ENCODE measurements at regions not wholly inside any gene's neighbourhood (a gene's known extent, or its start where the extent isn't known, plus 50 kb on each side); places are given as distances from the start of the nearest gene placed in this dataset.
"Not testable (repeated sequence)": the region's sequence is repeated elsewhere in the genome, so short reads cannot be mapped to it uniquely, and the experiment has no call there.

DNA sequence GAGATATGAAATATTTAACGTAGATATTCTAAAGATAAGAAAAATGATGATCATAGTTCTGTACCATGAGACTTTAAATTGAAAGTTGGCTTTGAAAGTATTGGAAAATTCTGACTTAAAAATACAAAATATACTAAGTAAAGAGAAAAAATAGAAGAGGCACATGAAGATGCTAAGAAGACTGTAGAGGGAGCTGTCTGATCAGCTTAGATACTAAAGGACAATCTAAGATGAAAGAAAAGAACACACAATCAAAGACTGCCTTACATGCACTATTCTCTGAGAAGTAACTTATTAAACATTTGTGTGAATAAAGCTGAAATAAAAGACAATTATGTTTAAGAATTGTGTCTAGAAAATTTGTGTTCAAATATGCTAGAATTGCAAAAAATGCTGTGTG, 55.1 kb downstream of the RBMXL2 start:
- no peak for DNase-seq (ENCODE audit: insufficient read length, low spot score, missing footprints)
- Histone ChIP-seq H3K79me2 (ENCODE audit: insufficient read depth, low read length) (no peaks in the 10 kb centered on the region), H3K4me3 (ENCODE audit: insufficient read depth, low read length) (no peak overlapping the region), H3K9me3 (ENCODE audit: low read depth, low read length) (no peaks in the 10 kb centered on the region), H3K36me3 (ENCODE audit: insufficient read depth, low read length) (no peaks in the 10 kb centered on the region), H2AFZ (ENCODE audit: low read length) (no peak overlapping the region), H3K27ac (ENCODE audit: low read depth, low read length) (no peak overlapping the region), H3K4me1 (ENCODE audit: insufficient read depth, low read length) (no peaks in the 10 kb centered on the region), H3K27me3 (ENCODE audit: insufficient read depth, low read length) (no peaks in the 10 kb centered on the region), H4K20me1 (ENCODE audit: insufficient read depth, low read length) (no peaks in the 10 kb centered on the region), H3K4me2 (ENCODE audit: insufficient read depth, low read length) (no peak overlapping the region)
- TF ChIP-seq, protein P1, sequence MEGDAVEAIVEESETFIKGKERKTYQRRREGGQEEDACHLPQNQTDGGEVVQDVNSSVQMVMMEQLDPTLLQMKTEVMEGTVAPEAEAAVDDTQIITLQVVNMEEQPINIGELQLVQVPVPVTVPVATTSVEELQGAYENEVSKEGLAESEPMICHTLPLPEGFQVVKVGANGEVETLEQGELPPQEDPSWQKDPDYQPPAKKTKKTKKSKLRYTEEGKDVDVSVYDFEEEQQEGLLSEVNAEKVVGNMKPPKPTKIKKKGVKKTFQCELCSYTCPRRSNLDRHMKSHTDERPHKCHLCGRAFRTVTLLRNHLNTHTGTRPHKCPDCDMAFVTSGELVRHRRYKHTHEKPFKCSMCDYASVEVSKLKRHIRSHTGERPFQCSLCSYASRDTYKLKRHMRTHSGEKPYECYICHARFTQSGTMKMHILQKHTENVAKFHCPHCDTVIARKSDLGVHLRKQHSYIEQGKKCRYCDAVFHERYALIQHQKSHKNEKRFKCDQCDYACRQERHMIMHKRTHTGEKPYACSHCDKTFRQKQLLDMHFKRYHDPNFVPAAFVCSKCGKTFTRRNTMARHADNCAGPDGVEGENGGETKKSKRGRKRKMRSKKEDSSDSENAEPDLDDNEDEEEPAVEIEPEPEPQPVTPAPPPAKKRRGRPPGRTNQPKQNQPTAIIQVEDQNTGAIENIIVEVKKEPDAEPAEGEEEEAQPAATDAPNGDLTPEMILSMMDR (IDR thresholded peaks at IDR 0.05; ENCODE audit: extremely low read depth, low read depth, low read length): peak; percentile 20

DNA sequence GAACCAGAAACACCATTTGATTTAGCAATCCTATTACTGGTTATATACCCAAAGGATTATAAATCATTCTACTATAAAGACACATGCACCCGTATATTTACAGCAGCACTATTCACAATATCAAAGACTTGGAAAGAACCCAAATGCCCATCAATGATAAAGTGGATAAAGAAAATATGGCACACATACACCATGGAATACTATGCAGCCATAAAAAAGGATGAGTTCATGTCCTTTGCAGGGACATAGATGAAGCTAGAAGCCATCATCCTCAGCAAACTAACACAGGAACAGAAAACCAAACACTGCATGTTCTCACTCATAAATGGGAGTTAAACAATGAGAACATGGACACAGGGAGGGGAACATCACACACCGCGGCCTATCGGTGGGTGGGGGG, 61.3 kb downstream of the RBMXL2 start:
- not testable (repeated sequence) for H3K9me3 ChIP-seq (ENCODE audit: low read depth, low read length); DNase-seq (ENCODE audit: insufficient read length, low spot score, missing footprints); H3K27me3 ChIP-seq (ENCODE audit: insufficient read depth, low read length); H4K20me1 ChIP-seq (ENCODE audit: insufficient read depth, low read length); H2AFZ ChIP-seq (ENCODE audit: low read length); H3K36me3 ChIP-seq (ENCODE audit: insufficient read depth, low read length); H3K27ac ChIP-seq (ENCODE audit: low read depth, low read length); H3K4me2 ChIP-seq (ENCODE audit: insufficient read depth, low read length); H3K4me3 ChIP-seq (ENCODE audit: insufficient read depth, low read length); H3K79me2 ChIP-seq (ENCODE audit: insufficient read depth, low read length); H3K4me1 ChIP-seq (ENCODE audit: insufficient read depth, low read length)

DNA sequence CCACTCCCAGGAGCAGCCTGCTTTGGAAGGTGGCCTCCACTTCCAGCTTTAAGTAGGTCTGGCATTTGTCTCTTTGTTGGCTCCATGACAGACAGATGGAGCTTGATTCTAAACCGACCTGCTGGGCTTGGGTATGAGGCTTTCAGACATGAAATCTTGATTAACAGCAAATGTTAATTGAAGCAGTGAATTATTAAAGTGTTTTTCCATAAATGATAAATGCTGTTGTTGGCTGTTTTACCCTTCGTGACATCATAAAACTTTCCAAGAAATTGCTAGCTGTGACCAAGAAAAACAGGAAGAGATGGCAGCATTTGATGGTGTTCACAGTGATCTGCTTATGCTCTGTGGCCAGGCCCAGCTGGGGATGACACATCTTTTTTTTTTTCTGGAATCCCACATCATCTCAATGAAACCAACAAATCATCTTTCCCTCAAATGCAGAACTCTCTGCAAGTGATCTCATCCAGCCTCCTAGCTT, 66.1 kb downstream of the RBMXL2 start:
- DNase-seq (ENCODE audit: insufficient read length, low spot score, missing footprints): no peak

DNA sequence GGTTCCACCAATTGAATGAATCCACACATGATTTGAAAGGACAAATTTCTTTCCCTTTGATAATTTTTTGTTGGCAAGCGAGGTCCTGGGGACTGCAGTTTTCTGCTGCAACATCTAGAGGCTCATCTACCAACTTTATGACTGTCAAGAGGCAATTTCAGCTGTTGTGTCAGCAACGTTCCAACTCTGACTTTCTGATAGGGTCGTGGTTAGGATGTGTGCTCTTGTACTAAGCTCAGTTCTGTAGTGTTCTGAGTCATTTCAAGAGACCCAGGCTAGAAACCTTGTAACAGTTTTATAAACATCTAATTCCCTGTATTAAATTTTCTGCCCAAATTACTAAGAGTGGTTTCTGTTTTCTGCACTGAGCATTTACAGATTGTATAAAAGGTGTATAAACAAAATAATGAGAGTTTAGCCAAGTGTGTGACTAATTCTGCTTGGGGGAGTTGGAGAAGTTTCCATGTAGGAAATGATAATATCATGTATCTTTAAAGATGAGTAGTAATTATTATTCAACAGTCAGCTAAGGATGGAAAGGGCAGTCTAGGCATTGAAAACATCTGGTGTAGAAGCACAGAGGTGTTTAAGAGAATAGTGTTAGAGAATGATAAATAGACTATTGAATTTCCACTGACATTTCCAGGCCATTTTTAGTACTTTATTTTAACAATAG, 72.2 kb downstream of the RBMXL2 start:
- TF ChIP-seq, protein P1 (IDR thresholded peaks at IDR 0.05; ENCODE audit: extremely low read depth, low read depth, low read length): no peak
- Histone ChIP-seq H3K4me1 (ENCODE audit: insufficient read depth, low read length) (no peaks in the 10 kb centered on the region), H3K4me2 (ENCODE audit: insufficient read depth, low read length) (no peak overlapping the region), H2AFZ (ENCODE audit: low read length) (no peak overlapping the region), H3K27ac (ENCODE audit: low read depth, low read length) (no peak overlapping the region), H4K20me1 (ENCODE audit: insufficient read depth, low read length) (no peaks in the 10 kb centered on the region), H3K79me2 (ENCODE audit: insufficient read depth, low read length) (no peaks in the 10 kb centered on the region), H3K36me3 (ENCODE audit: insufficient read depth, low read length) (no peaks in the 10 kb centered on the region), H3K9me3 (ENCODE audit: low read depth, low read length) (no peaks in the 10 kb centered on the region), H3K4me3 (ENCODE audit: insufficient read depth, low read length) (no peak overlapping the region), H3K27me3 (ENCODE audit: insufficient read depth, low read length) (no peaks in the 10 kb centered on the region)
- DNase-seq (ENCODE audit: insufficient read length, low spot score, missing footprints): no peak

More for the DNA sequence above, 66.1 kb downstream of the RBMXL2 start:
- H3K27ac ChIP-seq (ENCODE audit: low read depth, low read length): no peak overlapping the region
- H3K4me1 ChIP-seq (ENCODE audit: insufficient read depth, low read length): no peaks in the 10 kb centered on the region
- no peak overlapping the region for H3K4me3 ChIP-seq (ENCODE audit: insufficient read depth, low read length)
- no peaks in the 10 kb centered on the region for H3K9me3 ChIP-seq (ENCODE audit: low read depth, low read length)
- H4K20me1 ChIP-seq (ENCODE audit: insufficient read depth, low read length): no peaks in the 10 kb centered on the region
- H3K36me3 ChIP-seq (ENCODE audit: insufficient read depth, low read length): no peaks in the 10 kb centered on the region
- TF ChIP-seq, protein P1 (IDR thresholded peaks at IDR 0.05; ENCODE audit: extremely low read depth, low read depth, low read length): no peak
- no peak overlapping the region for H2AFZ ChIP-seq (ENCODE audit: low read length)
- no peaks in the 10 kb centered on the region for H3K79me2 ChIP-seq (ENCODE audit: insufficient read depth, low read length)
- no peak overlapping the region for H3K4me2 ChIP-seq (ENCODE audit: insufficient read depth, low read length)
- H3K27me3 ChIP-seq (ENCODE audit: insufficient read depth, low read length): no peaks in the 10 kb centered on the region

Measured in osteoblast (primary cell).